Testis (tissue), 2 donors: ENCODE measurements at regions not wholly inside any gene's neighbourhood (a gene's known extent, or its start where the extent isn't known, plus 50 kb on each side); places are given as distances from the start of the nearest gene placed in this dataset.

Source experiments
- DNase-seq: peaks from one replicate; pipeline ENCODE4 v3.0.0-alpha.2; 2019
- H3K27ac ChIP-seq, 2 donors: fragments of 200-600 bp; sonication (generic); one replicate each; pipeline ENCODE4 v1.5.1; 2019
- H3K27me3 ChIP-seq: fragments of 200-600 bp; sonication (generic); one replicate; pipeline ENCODE4 v1.5.1; 2019
- H3K36me3 ChIP-seq: fragments of 200-600 bp; sonication (generic); one replicate; pipeline ENCODE4 v1.5.1; 2017; ENCODE audit warnings: low read depth; ENCODE audit errors: missing control alignments
- H3K4me1 ChIP-seq: fragments of 200-600 bp; sonication (generic); one replicate; pipeline ENCODE4 v1.5.1; 2019
- H3K4me3 ChIP-seq, 2 donors: fragments of 200-600 bp; sonication (generic); one replicate each; pipeline ENCODE4 v1.5.1; 2017 to 2019
- H3K9me3 ChIP-seq: fragments of 200-600 bp; sonication (generic); one replicate; pipeline ENCODE4 v1.5.1; 2017
- CTCF ChIP-seq, 3 experiments: fragments of 450-650 bp in 2 of 3; fragments of 200-600 bp in 1 of 3; sonication (generic) in 1 of 3; IDR thresholded peaks; one replicate each; pipeline ENCODE4 v1.5.1; 2016 to 2019; ENCODE audit warnings: antibody characterized with exemption in 3 of 3, mild to moderate bottlenecking in 2 of 3, moderate library complexity in 1 of 3
- POLR2A ChIP-seq: fragments of 450-650 bp; IDR thresholded peaks from one replicate; pipeline ENCODE4 v1.6.1; 2017; ENCODE audit warnings: antibody characterized with exemption, mild to moderate bottlenecking, moderate library complexity
- WGBS, 2 donors: methylation state at CpG; one replicate each; pipeline ENCODE4 v1.1.5; 2018; 5-methylcytosine and 5-hydroxymethylcytosine counted together
- intact Hi-C: fragments of 100-400 bp; cut with DNase I; formaldehyde crosslinking; loops from one replicate; pipeline ENCODE4 v1.15.1; 2023; ENCODE audit warnings: low total_unique reads

- H3K27me3 ChIP-seq, result no peaks in the 10 kb centered on the region
- H3K4me3 ChIP-seq, result no peak overlapping the region
- intact Hi-C loops, result no loop called here
- H3K27ac ChIP-seq, result no peak overlapping the region
- no peaks in the 10 kb centered on the region for H3K36me3 ChIP-seq
- no peaks in the 10 kb centered on the region for H3K4me1 ChIP-seq
- DNase-seq, result no peak
- 80 to 86% methylated on average over 4 of the region's 4 CpGs for WGBS, 2 donors
- H3K9me3 ChIP-seq, result no peaks in the 10 kb centered on the region
- TF ChIP-seq CTCF (IDR thresholded peaks at IDR 0.05), result no peak
- no peak for TF ChIP-seq POLR2A
Measured at GRCh38 chr15:81686021-81686420, 312.0 kb upstream of the TMC3 start.

- no peak for DNase-seq
- no peaks in the 10 kb centered on the region for H3K27me3 ChIP-seq
- intact Hi-C loops, result no loop called here
- no peaks in the 10 kb centered on the region for H3K4me1 ChIP-seq
- no peaks in the 10 kb centered on the region for H3K9me3 ChIP-seq
- TF ChIP-seq POLR2A (no peak), CTCF (IDR thresholded peaks at IDR 0.05) (no peak)
- H3K4me3 ChIP-seq, result no peak overlapping the region
- H3K27ac ChIP-seq, result no peak overlapping the region
- H3K36me3 ChIP-seq, result no peaks in the 10 kb centered on the region
Measured at GRCh38 chr15:81685237-81685636, 311.2 kb upstream of the TMC3 start.

- no peaks in the 10 kb centered on the region for H3K27me3 ChIP-seq
- DNase-seq, result no peak
- no peak overlapping the region for H3K27ac ChIP-seq
- H3K36me3 ChIP-seq, result no peaks in the 10 kb centered on the region
- TF ChIP-seq CTCF (IDR thresholded peaks at IDR 0.05) (no peak), POLR2A (no peak)
- no peaks in the 10 kb centered on the region for H3K9me3 ChIP-seq
- no peaks in the 10 kb centered on the region for H3K4me1 ChIP-seq
- intact Hi-C loops, result no loop called here
- H3K4me3 ChIP-seq, result no peak overlapping the region
Measured at GRCh38 chr15:81680829-81681228, 306.8 kb upstream of the TMC3 start.

- intact Hi-C loops, result no loop called here
- H3K27me3 ChIP-seq, result no peaks in the 10 kb centered on the region
- no peaks in the 10 kb centered on the region for H3K4me1 ChIP-seq
- H3K27ac ChIP-seq, result no peak overlapping the region
- H3K36me3 ChIP-seq, result no peaks in the 10 kb centered on the region
- WGBS, 2 donors, result 36 to 42% methylated on average over 1 of the region's 1 CpG
- H3K9me3 ChIP-seq, result no peaks in the 10 kb centered on the region
- no peak for DNase-seq
- H3K4me3 ChIP-seq, result no peak overlapping the region
- TF ChIP-seq CTCF (IDR thresholded peaks at IDR 0.05), result no peak
- TF ChIP-seq POLR2A, result no peak
Measured at GRCh38 chr15:81666839-81667238, 292.8 kb upstream of the TMC3 start.

GRCh38 chr15:81660976-81661375 is 287.0 kb upstream of the TMC3 start:
- WGBS, 2 donors, result 88 to 92% methylated on average over 5 of the region's 5 CpGs
- intact Hi-C loops, result no loop called here
- TF ChIP-seq CTCF (IDR thresholded peaks at IDR 0.05) (no peak), POLR2A (no peak)

More at GRCh38 chr15:81660976-81661375, 287.0 kb upstream of the TMC3 start:
- no peaks in the 10 kb centered on the region for H3K36me3 ChIP-seq
- no peak overlapping the region for H3K27ac ChIP-seq
- no peak for DNase-seq
- H3K27me3 ChIP-seq, result no peaks in the 10 kb centered on the region
- no peaks in the 10 kb centered on the region for H3K4me1 ChIP-seq
- no peaks in the 10 kb centered on the region for H3K9me3 ChIP-seq
- H3K4me3 ChIP-seq, result no peak overlapping the region
